ENCODE measurements at regions not wholly inside any gene's neighbourhood (a gene's known extent, or its start where the extent isn't known, plus 50 kb on each side); places are given as distances from the start of the nearest gene placed in this dataset.

GRCh38 chr9:87270221-87270847 lies 227.3 kb upstream of the DAPK1 start:
- no peak for DNase-seq (ENCODE audit: extremely low spot score)
- TF ChIP-seq EP300 (IDR thresholded peaks at IDR 0.05) (no peak), POLR2AphosphoS5 (IDR thresholded peaks at IDR 0.05) (no peak), POLR2A (IDR thresholded peaks at IDR 0.05; ENCODE audit: low read depth) (no peak)
- TF ChIP-seq, protein P1, sequence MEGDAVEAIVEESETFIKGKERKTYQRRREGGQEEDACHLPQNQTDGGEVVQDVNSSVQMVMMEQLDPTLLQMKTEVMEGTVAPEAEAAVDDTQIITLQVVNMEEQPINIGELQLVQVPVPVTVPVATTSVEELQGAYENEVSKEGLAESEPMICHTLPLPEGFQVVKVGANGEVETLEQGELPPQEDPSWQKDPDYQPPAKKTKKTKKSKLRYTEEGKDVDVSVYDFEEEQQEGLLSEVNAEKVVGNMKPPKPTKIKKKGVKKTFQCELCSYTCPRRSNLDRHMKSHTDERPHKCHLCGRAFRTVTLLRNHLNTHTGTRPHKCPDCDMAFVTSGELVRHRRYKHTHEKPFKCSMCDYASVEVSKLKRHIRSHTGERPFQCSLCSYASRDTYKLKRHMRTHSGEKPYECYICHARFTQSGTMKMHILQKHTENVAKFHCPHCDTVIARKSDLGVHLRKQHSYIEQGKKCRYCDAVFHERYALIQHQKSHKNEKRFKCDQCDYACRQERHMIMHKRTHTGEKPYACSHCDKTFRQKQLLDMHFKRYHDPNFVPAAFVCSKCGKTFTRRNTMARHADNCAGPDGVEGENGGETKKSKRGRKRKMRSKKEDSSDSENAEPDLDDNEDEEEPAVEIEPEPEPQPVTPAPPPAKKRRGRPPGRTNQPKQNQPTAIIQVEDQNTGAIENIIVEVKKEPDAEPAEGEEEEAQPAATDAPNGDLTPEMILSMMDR (IDR thresholded peaks at IDR 0.05), result no peak
- no peaks in the 10 kb centered on the region for H3K36me3 ChIP-seq
- no peaks in the 10 kb centered on the region for H3K27me3 ChIP-seq
- no peaks in the 10 kb centered on the region for H3K9me3 ChIP-seq
- H3K27ac ChIP-seq (replicated peaks in 1 of 4), result no peak overlapping the region
- intact Hi-C loops (cut with DNase I), result no loop called here
- 36% methylated on average over 16 of the region's 16 CpGs for WGBS
- no peak overlapping the region for H3K4me3 ChIP-seq
- H3K4me1 ChIP-seq, result peaks cover 9 to 28% (median 19%) of the 10 kb centered on the region in 4 donors

GRCh38 chr9:87270848-87271234 lies 226.8 kb upstream of the DAPK1 start:
- Histone ChIP-seq H3K9me3 (no peaks in the 10 kb centered on the region), H3K27ac (replicated peaks in 1 of 4) (no peak overlapping the region), H3K36me3 (no peaks in the 10 kb centered on the region), H3K4me1 (peaks cover 9 to 28% (median 19%) of the 10 kb centered on the region in 4 donors), H3K27me3 (no peaks in the 10 kb centered on the region), H3K4me3 (no peak overlapping the region)
- intact Hi-C loops (cut with DNase I), result no loop called here
- 93% methylated on average over 8 of the region's 8 CpGs for WGBS
- no peak for TF ChIP-seq POLR2A (IDR thresholded peaks at IDR 0.05; ENCODE audit: low read depth)
- TF ChIP-seq, protein P1 (IDR thresholded peaks at IDR 0.05), result no peak
- no peak for TF ChIP-seq POLR2AphosphoS5 (IDR thresholded peaks at IDR 0.05)
- TF ChIP-seq EP300 (IDR thresholded peaks at IDR 0.05), result no peak
- no peak for DNase-seq (ENCODE audit: extremely low spot score)

- Histone ChIP-seq H3K4me1 (peaks cover 9 to 28% (median 19%) of the 10 kb centered on the region in 4 donors), H3K27me3 (no peaks in the 10 kb centered on the region), H3K27ac (replicated peaks in 1 of 4) (no peak overlapping the region), H3K4me3 (no peak overlapping the region), H3K9me3 (no peaks in the 10 kb centered on the region), H3K36me3 (no peaks in the 10 kb centered on the region)
- no peak for DNase-seq (ENCODE audit: extremely low spot score)
- intact Hi-C loops (cut with DNase I), result no loop called here
- TF ChIP-seq POLR2A (IDR thresholded peaks at IDR 0.05; ENCODE audit: low read depth), result no peak
- TF ChIP-seq EP300 (IDR thresholded peaks at IDR 0.05), result no peak
- TF ChIP-seq, protein P1 (IDR thresholded peaks at IDR 0.05), result no peak
- no peak for TF ChIP-seq POLR2AphosphoS5 (IDR thresholded peaks at IDR 0.05)
- WGBS, result 88% methylated on average over 4 of the region's 4 CpGs
Measured at GRCh38 chr9:87271696-87272477, 225.8 kb upstream of the DAPK1 start.

- H3K9me3 ChIP-seq, result no peaks in the 10 kb centered on the region
- no peaks in the 10 kb centered on the region for H3K27me3 ChIP-seq
- H3K27ac ChIP-seq (replicated peaks in 1 of 4), result no peak overlapping the region
- 82% methylated on average over 9 of the region's 9 CpGs for WGBS
- H3K4me3 ChIP-seq, result no peak overlapping the region
- intact Hi-C loops (cut with DNase I), result no loop called here
- TF ChIP-seq EP300 (IDR thresholded peaks at IDR 0.05), result no peak
- TF ChIP-seq POLR2A (IDR thresholded peaks at IDR 0.05; ENCODE audit: low read depth), result no peak
- no peak for TF ChIP-seq POLR2AphosphoS5 (IDR thresholded peaks at IDR 0.05)
- TF ChIP-seq, protein P1 (IDR thresholded peaks at IDR 0.05), result no peak
- H3K4me1 ChIP-seq, result peaks cover 5 to 7% (median 6%) of the 10 kb centered on the region in 4 donors
- DNase-seq (ENCODE audit: extremely low spot score), result no peak
- H3K36me3 ChIP-seq, result no peaks in the 10 kb centered on the region
Measured at GRCh38 chr9:87275047-87275725, 222.5 kb upstream of the DAPK1 start.

Measured in esophagus muscularis mucosa (tissue), 4 donors.